HG03196 (cell line): ENCODE measurements at regions not wholly inside any gene's neighbourhood (a gene's known extent, or its start where the extent isn't known, plus 50 kb on each side); places are given as distances from the start of the nearest gene placed in this dataset.
A peak's percentile ranks its signal among the peaks of the same experiment; 100 is the strongest.

ENCODE experiments used
- ATAC-seq: cut with Tn5 transposase; IDR thresholded peaks from one replicate; pipeline ENCODE4 v1.9.1; 2021; ENCODE audit not compliant: unreplicated experiment

GRCh38 chr9:119773823-119774222 is 404.6 kb upstream of the BRINP1 start:
- ATAC-seq = no peak

- ATAC-seq = no peak
Measured at GRCh38 chr9:119771341-119771740, 402.1 kb upstream of the BRINP1 start.

- ATAC-seq = no peak
Measured at GRCh38 chr9:119768266-119768665, 399.0 kb upstream of the BRINP1 start.

DNA sequence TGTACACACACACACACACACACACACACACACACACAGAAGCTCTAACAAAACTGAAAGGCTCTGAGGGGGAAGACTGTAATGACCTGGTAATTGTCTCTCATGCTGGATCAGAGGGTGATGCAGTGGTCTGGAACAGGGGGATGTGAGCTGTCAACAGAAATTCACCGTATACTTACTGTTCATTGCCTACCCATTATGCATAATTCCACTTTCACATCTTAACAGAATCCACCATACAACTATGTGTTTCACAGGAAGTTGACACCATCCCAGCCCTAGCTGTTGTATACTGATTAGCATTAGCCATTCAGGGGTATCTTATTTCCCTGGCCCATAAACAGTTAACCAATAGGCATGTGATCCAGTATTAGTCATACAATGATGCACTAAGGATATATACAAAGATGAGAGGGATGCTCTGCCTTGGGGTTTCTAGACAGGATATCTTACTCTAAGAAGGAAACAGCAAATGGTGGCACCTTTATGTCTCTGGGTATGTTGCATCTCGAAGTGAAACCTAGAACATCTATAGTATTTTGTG is 396.5 kb upstream of the BRINP1 start:
- no peak for ATAC-seq

DNA sequence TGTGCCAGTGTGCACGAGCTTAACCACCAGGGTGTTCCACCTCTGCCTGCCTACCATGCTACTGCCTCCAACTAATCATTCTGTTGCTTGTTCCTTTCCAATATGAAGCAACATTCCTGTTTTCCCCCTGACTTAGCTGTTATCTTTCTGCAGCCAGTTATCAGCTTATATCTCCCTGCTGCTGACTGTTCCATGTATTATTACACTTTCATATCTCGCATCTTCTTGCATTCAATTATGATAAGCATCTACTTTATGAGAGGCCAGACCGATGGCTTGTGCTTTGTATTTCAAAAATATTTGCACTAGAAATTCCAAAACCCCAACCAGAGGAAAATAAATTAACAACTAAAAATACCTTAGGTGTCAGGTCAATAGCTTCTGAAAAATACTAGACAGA is 394.0 kb upstream of the BRINP1 start:
- no peak for ATAC-seq

GRCh38 chr9:119761812-119762211 is 392.6 kb upstream of the BRINP1 start:
- ATAC-seq = no peak

- ATAC-seq = no peak
Measured at GRCh38 chr9:119758990-119759389, 389.8 kb upstream of the BRINP1 start.

DNA sequence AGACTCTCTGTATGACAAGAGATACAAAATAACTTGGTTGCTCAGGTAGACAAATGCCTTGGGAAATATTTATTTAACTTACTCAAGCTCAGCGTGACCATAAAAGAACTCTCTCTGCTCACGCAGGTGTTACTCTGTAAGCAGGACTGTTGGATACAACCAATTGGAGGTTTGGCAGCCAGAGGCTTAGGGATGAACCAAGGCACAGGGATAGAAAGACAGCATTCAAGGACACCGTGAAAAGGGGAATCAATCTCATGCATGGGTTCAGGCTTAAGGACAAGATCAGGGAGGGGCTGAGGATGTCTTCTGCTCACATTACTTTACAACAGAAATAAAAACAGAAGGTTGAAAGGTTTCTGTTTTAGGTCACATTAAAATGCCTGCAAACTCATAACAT is 389.0 kb upstream of the BRINP1 start:
- ATAC-seq = no peak

DNA sequence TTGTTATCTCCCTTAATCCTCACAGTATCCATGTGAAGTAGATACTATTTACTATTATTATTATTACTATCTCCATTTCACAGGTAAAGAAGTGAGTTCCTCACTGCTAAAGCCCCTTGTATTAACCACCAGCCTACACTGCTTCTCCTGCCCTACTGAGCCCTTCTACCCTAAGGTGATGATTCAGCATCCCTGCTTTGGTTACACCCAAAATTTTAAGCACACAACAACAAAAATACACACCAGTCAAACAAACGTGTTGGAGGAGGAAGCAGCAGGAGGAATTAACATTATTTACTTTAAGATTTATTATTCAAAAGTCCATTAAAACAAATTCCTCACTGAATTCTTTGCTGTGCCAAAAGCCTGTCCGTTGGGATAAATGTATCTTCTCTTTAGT is 370.2 kb upstream of the BRINP1 start:
- no peak for ATAC-seq

DNA sequence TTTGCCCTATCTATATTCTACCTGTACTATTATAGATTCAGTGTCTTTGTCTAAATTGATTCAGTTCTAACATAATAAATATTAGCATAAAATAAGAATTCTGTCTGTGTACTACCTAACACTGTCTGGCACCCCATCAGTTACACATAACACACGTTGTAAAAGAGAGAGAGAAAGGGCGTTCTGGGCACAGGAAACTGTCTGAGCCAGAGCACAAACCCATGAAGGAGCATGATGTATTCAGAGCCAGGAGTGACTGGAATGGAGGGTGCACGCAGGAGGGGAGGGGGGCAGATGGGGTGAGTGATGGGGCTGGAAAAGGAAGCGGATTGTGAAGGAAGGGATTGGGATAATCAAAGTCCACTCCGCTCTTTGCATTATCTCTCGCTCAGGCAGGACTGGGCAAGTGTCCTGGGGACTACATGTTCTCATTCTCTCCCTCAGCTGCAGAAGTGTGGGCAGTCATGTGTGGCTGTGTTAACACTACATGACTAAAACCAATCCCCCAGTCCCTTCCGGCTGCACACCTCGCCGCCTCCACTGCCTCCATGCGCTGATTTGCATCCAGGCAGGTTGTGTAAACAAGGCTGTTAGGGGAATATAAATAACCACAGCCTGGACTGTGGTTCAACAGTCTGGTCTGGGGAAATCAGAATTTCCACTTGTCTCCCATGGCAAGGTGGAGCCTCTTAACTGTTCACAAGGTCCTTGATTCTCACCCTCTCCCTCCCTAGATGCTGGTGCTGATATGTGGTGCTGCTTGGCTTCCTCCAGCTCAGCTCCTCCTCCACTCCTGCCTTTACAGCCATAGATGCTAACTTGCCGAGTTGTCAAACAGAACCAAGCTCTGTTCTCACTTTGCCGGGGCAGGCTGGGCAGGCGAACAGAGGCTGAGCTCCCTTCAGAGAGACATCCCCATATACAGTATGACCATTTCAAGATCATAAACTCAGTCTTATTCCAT is 367.5 kb upstream of the BRINP1 start:
- ATAC-seq = peak; percentile 99

GRCh38 chr9:119727988-119728387 is 358.8 kb upstream of the BRINP1 start:
- ATAC-seq = no peak

- ATAC-seq = no peak
Measured at GRCh38 chr9:119726035-119726434, 356.8 kb upstream of the BRINP1 start.

DNA sequence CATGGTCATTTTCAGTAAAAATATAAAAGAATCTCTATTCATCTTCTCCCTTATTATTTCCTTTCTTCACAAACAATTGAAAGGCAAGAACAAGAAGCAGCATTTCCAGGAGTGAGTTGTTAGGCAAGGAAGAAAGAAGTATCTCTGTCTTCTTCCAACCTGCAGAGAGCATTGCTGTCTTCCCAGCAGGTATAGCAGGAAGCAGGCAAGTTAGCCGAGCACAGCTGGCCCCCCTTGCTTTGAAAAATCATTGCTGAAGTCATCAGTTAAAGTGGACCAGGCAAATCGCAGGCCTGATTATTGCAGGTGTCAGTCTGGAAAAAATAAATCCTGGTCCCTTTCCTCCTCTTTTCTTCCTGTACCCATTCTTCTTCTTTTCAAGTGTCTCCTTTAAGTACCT is 353.1 kb upstream of the BRINP1 start:
- no peak for ATAC-seq

DNA sequence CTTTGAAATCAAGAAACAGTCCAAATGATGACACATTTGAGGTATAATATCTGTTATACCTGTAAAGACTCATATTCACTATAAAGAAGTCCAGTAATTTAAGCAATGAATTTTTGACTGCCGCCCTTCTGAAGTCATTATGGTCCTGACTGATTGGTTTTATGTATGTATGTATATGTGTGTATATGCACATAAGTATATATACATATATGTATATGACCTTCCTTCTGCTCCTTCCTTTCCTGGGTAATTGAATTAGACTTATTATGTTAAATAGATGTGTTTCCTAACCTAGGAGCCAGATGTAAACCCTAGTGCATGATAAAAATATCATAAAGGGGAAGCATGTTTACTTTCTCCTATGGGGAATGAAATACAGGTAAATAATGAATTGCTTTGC is 343.1 kb upstream of the BRINP1 start:
- ATAC-seq = no peak

DNA sequence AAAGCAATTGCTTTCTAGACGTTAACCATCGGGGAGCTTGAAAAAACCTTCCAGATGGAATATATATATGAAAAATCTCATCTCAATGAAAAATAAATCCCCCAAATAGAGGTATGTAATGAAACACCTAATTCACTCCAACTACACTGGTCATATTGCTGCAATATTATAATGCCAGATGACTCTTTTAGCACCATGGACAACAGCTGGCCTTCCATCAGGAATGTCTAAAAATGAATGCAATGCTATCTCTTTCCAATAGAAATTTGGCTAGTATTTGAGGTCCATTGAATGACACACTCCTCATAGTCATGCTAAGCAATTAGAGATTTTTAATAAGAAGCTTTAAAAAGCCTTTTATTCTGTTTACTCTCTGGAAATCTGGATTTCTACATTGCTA is 340.2 kb upstream of the BRINP1 start:
- ATAC-seq = no peak

DNA sequence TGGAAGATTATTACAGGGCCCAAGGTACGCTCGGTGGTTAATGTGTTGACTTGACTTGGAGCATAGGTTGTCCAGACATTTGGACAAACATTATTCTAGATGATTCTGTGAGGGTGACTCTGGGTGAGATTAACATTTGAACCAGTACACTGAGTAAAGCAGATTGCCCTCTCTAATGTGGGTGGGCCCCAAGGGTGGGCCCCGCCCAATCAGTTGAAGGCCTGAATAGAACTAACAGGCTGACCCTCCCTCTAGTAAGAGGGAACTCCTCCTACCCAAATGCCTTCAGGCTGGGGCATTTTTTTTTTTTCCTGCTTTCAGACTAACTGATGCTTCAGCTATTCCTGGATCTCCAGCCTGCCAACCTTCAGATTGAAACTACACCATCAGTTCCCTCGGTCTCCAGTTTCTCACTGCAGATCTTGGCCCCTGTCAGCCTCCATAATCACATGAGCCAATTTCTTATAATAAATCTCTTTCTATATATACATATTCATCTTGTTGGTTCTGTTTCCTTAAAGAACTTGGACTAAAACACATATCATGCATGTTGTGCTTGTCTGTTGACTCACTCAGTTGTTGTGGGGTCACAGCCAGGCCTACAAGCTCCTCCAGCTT is 338.1 kb upstream of the BRINP1 start:
- ATAC-seq = no peak

DNA sequence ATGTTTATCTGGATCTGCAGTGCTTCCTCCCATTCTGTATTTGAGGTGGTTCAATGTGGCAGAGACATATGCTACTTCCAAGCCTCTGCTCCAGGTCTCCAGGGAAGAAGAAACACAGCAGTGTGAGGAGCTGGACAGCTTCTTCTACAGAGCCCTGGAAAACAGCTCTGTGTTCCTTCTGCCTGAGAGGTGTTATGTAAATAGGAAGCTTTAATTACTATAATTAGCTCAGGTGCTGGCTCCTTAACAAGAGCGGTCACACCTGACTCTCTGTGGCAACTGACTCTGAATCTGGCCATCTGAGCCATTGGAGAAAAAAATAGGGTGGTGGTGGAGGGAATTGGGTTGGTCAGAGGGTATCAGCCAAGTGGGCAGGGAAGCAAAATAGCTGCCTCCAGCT is 332.4 kb upstream of the BRINP1 start:
- ATAC-seq = no peak

DNA sequence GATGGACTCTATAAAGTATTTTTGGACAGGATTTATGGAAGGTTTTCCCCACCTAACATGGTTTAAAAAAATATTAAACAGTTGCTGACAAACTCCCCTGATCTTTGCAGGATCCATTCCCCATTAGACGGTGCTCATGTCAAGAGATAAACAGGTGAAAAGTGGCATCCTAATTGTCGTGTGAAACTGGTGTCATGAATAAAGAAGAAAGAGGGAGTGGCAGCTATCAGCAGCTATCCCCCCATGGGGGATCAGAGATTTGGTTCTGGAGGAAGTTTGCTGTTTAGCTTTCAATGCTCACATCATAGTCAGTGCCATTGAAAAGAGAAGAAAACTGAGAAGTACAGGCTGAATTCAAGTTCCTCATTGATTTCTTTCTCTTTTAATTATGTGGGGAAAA is 329.3 kb upstream of the BRINP1 start:
- ATAC-seq = no peak

DNA sequence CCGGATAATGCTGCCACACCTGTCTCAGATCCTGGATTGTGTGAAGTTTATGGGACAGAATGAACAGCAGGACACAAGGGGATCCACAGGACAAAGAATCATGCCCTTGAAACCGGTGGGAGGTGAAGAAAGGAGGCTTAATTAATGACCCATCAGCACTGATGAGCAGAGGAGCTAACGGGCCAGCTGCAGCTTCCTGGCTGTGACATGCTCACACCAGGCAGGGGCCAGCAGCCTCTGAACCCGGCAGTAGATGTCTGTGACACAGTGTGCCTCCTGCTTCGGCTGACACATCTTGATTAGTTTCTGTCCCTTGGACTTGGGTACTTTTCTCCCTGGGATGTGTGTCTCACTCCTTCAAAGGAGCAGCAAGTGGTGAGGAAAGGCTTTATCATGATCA is 328.8 kb upstream of the BRINP1 start:
- no peak for ATAC-seq

GRCh38 chr9:119689879-119690278 is 320.6 kb upstream of the BRINP1 start:
- ATAC-seq = no peak

GRCh38 chr9:119688547-119688946 is 319.3 kb upstream of the BRINP1 start:
- ATAC-seq = no peak

GRCh38 chr9:119677811-119678505 is 308.7 kb upstream of the BRINP1 start:
- no peak for ATAC-seq
